D721Med (cell line): ENCODE measurements at regions not wholly inside any gene's neighbourhood (a gene's known extent, or its start where the extent isn't known, plus 50 kb on each side); places are given as distances from the start of the nearest gene placed in this dataset.

Source experiments
- DNase-seq: peaks from one replicate; pipeline ENCODE4 v3.0.0; 2011; ENCODE audit warnings: low spot score; ENCODE audit not compliant: insufficient read length
- FAIRE-seq: peaks from 2 replicates; lab custom pipeline; 2011; peaks lifted over from hg19 to GRCh38; lab: Jason Lieb, UNC
- TF ChIP-seq, protein P1 (sequence below): IDR thresholded peaks from 2 replicates; pipeline ENCODE4 v1.5.1; 2012; ENCODE audit warnings: mild to moderate bottlenecking, control low read depth; ENCODE audit not compliant: insufficient read depth; ENCODE audit errors: missing control alignments

DNA sequence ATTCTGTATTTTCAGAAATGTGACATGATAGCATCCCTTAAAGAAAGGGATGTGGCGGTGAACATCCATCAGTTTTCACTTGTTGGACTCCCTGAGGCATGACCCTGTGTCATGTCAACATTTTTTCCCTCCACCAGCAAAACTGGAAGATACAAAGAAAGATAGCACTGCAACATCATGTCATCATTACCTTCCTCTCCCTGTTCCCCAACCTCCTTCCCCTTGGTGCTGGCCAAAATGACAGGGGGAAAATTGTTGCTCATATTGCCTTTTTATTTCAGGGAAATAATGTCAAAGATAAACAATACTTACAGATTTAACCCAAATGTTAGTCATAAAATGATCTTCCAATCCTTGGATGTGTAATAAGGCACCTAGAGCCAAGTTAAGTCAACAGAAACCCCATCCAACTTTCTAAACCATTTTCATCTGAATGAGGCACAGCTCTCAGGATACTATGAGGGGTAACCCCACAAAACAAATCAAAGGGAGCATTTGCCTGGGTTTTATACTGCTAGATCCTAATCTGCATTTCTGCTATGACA lies 644.3 kb downstream of the ACTL7B start:
- FAIRE-seq: no peak
- TF ChIP-seq, protein P1, sequence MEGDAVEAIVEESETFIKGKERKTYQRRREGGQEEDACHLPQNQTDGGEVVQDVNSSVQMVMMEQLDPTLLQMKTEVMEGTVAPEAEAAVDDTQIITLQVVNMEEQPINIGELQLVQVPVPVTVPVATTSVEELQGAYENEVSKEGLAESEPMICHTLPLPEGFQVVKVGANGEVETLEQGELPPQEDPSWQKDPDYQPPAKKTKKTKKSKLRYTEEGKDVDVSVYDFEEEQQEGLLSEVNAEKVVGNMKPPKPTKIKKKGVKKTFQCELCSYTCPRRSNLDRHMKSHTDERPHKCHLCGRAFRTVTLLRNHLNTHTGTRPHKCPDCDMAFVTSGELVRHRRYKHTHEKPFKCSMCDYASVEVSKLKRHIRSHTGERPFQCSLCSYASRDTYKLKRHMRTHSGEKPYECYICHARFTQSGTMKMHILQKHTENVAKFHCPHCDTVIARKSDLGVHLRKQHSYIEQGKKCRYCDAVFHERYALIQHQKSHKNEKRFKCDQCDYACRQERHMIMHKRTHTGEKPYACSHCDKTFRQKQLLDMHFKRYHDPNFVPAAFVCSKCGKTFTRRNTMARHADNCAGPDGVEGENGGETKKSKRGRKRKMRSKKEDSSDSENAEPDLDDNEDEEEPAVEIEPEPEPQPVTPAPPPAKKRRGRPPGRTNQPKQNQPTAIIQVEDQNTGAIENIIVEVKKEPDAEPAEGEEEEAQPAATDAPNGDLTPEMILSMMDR: no peak
- no peak for DNase-seq

DNA sequence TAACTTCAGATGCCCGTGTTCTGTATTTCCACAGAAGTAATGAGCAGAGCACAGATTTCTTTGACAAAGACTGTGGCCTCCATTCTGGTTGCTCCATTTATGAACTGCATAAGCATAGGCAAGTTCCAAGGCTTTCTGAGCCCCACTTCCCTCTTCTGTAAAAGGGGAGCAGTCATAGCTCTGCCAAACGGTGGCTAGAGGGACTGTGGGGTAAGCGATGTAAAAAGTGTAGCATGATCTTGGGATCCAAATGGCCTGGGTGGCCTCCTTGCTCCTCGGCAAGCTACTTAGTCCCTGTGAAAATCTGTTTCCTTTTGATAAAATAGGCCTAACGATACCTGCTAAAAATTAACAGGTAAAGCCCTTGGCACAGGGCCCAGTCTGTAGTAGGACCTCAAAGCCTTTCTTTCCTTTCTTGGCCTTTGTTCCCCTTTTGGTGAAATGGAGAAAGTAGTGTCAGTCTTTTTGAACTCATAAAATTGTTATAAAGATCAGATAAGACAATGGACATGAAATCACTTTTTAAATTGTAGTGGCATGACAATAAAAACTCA lies 646.6 kb downstream of the ACTL7B start:
- FAIRE-seq: no peak
- DNase-seq: no peak
- TF ChIP-seq, protein P1: no peak

DNA sequence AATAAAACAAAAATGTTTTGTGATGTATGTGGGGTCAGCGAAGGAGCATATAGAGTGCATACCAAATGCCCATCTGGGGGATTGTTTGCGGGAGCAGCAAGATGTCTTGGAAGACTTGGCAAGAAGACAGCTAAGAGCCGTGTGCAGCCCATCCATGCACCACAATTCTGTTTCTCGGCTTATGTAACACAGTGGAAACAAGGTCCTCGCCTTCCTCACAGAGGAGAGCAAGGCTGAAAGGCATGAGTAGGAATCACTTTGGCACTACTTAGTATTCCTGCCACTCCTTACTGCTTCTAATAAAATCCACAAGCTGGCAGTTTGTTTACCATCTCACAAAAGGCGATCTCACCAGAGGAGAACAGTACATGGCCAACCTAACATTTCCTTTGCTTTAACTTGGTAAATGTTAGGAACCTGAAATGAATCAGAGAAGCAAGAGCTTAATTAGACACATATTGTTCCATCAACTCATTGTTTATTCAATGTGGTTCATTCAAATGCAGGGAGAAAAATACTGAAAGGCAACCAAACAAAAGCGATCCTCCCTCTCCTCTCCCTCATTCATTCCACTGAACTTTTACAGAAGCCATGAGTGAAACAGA lies 648.1 kb downstream of the ACTL7B start:
- DNase-seq (no peak), FAIRE-seq (no peak)
- TF ChIP-seq, protein P1: no peak

DNA sequence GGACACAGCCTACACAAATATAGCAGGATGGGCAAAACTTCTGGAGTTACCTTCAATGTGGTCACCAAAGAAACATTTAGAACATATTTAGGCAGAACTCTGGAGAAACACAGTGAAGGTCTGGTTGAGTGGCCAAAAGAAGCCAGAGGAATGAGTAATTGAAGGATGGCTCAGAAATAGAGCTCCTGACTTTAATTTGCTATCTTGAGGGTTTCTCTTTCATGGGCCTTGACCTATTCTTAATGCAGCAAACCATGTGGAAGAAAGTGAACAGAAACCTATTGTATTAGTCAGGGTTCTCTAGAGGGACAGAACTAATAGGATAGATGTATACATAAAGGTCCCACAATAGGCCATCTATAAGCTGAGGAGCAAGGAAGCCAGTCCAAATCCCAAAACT lies 650.5 kb downstream of the ACTL7B start:
- DNase-seq: no peak
- TF ChIP-seq, protein P1: no peak
- no peak for FAIRE-seq

DNA sequence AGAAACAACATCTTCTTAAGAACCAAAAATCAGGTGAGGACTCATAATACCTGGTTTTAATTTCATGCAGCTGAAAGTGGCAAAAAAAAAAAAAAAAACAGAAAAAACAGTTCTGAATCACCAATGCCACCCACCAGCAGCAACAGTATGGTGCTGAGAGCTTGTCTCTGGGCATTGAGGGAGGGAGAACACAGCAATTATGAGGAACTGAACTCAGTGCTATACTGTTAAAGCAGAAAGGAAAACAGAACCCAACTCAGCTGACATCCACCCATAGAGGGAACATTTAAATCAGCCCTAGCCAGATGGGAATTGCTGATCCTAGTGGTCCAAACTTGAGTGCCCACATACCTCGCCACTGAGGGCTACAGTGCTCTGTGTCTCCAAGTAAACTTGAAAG lies 657.9 kb downstream of the ACTL7B start:
- DNase-seq (no peak), FAIRE-seq (no peak)
- TF ChIP-seq, protein P1: no peak

DNA sequence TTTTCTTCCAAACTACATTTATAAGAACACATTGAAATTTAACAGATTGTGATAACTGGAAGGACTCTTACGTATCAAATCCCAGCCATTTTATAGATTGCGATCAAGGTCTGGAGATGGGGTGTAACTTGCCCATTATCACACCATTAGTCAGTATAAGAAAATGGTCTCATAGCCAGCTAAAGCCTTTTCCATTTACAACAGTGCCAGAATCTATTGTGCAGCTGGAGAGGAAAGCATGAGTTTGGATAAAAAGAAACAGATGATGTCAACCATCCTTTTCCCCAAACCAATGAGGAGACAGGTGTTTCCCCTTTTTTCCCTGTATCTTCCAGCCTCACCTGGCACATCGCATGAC lies 658.8 kb downstream of the ACTL7B start:
- no peak for DNase-seq
- TF ChIP-seq, protein P1: no peak
- FAIRE-seq: no peak

DNA sequence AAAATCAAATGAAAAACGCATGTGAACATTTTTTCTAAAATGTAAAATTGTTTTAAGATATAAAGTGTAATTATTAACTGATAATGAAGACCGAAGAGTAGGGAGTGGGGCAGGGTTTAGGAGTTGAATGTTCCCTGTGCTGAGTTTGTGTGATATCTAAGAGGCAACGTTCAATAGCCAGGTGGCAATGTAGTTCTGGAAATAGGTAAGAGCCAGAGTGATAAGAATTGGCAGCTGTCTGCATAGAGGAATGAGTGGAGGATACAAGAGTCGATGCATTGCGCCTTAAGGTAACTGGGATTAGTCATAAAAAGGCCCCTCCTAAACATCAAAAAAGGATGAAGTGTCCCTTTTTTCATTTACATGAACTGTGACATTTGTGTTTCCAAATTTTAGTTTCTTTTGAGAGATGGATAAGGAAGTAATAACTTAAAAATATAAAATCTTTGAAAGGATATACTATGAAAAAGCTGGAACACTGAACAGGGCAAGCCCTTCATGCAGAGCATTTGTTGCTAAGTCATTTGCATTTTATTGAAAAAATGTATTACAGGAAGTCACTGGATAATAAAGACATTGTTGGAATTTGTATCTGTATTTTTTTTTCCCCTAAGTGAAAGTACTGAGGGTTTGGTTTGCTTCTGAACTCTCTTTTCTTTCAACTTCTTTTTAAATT lies 659.3 kb downstream of the ACTL7B start:
- TF ChIP-seq, protein P1: no peak
- no peak for FAIRE-seq
- DNase-seq: no peak
